SK-N-DZ (cell line): ENCODE measurements at regions not wholly inside any gene's neighbourhood (a gene's known extent, or its start where the extent isn't known, plus 50 kb on each side); places are given as distances from the start of the nearest gene placed in this dataset.

Experiments
- DNase-seq: peaks from one replicate; pipeline ENCODE4 v3.0.0-alpha.2; 2015; ENCODE audit warnings: low spot score

DNA sequence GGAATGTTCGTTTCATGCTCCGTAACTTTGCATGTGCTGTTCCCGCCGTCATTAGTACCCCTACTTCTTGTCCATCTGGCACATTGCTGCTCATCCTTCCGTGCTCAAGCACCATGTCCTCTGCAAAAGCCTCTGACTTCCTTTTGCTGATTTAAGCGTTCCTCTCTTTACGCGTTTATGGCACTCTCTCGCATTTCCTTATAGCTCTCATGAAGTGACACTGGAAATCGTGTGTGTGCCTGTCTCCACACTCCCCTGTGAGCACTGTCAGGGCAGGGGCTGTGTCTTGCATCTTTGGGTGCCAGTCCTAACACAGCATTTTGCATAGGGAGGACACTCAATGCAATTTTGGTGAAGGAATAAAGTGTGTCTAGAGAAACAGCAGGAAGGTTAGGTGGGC, 210.6 kb upstream of the FAT1 start:
- DNase-seq, result no peak

DNA sequence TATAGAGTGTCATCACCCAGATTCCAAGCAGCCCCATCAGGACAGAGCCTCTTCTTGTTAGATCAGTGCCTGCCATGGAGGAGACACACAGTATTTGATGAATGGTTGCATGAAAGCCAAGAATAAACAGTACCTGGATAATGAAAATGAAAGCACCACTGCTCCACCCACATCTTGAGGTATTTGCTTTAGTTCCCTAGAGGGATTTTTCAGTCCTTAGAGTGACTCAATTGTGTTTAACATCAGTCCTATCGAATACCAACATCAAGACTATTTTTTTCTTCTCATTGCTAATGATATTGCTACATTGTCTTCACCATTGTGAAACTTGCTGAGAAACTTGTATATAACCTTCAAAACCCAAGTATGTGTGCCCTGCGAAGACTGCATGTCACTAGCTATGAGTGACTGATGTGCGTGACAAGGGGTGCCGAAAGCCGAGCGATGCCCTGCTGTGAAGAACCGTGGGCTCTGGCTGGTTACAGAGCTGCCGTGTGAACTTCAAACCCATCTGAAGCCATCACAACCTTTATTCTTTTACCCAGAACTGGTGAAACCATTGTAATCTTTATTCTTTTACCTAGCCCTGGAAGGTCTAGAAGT, 211.3 kb upstream of the FAT1 start:
- no peak for DNase-seq

- no peak for DNase-seq
These were observed 212.2 kb upstream of the FAT1 start for GRCh38 chr4:186935901-186936300.

DNA sequence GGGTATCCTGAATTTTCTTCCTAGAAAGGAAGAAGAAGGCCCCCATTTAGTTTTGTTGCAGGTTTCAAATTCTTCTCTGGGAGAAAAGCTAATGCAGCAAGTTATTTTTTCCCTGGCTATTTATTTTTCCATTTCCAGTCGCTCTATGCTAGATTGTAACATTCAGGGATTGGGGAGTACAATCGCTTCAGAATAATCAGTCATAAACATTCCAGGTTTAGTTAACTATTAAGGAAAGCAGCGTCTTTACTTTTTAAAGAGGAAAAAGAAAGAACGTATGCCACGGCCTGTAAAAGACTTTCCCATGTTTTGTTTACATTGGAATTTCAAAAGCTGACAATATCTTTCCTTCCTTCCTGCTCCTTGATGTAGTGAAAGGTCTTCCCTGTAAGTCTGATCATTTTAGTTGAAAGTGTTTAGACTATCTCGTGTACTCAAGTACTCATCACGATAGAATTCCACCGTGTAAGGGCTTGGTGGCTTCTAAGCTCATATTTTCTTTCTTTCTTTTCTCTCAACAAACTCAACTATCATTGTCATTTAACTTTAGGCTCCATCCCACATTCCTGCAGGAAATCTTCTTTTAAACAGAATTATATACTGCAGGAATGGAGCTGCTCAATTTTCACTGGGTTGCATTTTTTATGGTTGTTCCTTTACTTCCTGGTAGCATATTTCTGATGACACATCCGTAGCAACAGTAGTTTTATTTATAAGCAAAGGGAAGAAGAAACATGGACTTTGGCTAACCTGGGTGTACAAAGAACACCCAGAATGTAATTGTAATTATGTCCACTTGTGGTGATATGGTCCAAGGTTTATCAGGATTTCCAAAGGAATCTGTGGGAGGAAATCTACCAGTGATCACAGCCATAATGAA, 213.1 kb upstream of the FAT1 start:
- no peak for DNase-seq

GRCh38 chr4:186939226-186939625, 215.6 kb upstream of the FAT1 start:
- DNase-seq, result no peak

GRCh38 chr4:186939766-186940165, 216.1 kb upstream of the FAT1 start:
- no peak for DNase-seq

GRCh38 chr4:186940476-186940875, 216.8 kb upstream of the FAT1 start:
- no peak for DNase-seq

DNA sequence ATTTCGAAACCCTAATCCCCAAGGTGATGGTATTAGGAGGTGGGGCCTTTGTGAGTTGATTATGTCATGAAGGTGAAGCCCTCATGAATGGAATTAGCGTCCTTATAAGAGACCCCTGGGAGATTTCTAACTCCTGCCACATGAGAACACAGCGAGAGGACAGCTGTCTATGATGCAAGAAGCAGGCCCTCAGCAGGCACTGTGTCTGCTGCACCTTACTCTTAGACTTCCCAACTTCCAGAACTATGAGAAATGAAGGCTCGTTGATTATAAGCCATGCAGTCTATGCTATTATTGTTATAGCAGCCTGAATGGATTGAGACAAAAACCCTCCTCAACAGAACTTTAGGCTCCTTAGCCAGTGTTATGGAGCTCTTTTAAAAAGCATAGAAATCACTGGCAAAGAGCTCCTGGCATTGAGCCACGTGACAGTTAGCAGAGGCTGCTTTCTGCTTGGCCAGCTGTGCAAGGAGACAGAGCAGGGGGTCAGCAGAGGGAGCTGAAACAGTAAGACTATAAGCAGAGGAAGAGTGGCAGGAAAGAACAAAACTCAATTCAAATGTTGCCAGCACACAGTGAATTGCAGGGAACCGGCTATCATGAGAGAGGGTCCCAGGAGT, 219.2 kb upstream of the FAT1 start:
- DNase-seq, result no peak

- no peak for DNase-seq
These were observed 219.8 kb upstream of the FAT1 start for GRCh38 chr4:186943411-186943810.

DNA sequence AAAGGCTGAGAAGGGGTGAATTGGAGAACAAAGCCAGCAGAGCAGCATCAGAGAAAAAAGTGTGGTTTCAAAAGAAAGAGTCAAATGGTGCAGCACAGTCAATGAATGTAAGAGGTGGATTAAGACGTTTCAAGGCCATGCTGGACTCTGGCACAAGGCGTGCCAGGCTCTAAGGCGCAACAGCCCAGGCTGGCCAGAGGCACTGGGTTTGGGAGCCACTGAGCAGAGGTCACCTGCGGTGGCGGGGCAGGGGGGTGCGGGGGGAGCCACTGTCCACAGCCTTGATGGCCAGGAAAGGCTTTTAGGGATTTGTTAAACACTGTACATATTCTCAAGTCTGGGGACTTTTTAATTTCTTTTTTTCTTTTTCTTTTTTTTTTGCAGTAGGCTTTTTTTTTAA, 222.5 kb upstream of the FAT1 start:
- no peak for DNase-seq

GRCh38 chr4:186946682-186947294, 223.1 kb upstream of the FAT1 start:
- DNase-seq, result peak; percentile 29

- DNase-seq, result peak; percentile 13
These were observed 224.9 kb upstream of the FAT1 start for GRCh38 chr4:186948361-186949242.

DNA sequence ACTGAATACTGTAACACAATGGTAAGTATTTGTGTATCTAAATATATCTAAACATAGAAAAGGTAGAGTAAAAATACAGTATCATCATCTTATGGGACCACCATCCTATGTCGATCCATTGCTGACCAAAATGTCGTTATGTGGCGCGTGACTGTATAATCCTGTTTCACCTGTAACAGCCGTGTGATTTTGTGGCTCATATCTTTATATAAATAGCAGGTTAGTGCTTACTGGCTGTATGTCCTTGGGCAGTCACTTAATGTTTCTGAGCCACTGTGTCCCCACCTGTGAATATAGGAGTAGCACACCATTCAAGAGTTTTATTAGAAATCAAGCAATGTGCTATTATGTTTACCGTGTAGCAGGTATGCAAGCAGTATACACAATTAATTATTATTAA, 226.2 kb upstream of the FAT1 start:
- no peak for DNase-seq

DNA sequence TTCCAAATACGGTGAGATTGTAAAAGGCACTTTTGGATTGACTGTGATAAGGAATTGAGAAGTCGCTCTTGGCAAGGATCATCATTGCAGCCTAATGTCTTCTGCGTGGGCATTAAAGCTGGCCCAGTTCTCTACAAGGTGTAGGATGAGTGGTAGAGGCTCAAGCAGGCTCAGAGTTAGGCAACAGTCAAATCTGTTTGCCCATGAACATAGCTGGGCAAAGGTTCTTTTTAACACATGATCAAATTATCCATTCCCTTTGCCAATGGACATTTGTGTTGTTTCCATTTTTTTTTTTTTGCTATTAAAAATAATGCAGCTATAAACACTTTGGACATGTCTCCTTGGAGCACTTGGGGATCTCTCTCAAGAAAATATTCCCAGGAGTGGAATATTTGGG, 229.1 kb upstream of the FAT1 start:
- DNase-seq, result no peak

DNA sequence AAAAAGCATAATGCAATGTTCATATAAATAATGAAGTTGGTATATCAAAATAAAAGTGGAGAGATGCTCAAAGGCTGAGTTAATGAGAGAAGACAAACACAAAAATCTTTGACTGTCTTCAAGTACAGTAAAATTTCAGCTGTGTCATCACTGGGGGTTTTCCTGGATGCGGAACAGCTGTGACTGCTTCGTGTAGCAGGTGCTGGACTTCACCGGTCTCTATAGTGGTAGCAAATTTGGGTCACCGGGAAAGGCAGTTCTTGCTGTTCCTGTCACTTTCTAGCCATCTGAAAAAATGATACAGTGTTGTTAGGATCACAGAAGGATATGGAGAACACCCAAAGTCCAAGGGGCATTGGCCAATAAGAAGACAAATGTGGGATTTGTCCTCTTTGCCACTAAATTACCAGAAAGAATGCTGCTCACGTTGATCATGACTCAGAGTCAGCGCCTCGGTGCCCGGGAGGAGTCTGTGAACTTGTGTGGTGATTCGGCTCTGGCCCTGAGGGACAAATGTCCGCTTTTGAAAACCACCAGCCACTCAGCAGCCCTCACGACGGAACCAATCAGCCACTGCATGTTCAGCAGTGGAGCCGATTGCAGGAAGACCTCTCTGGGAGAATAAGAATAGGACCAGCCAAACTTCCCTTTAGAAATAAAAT, 230.1 kb upstream of the FAT1 start:
- no peak for DNase-seq

DNA sequence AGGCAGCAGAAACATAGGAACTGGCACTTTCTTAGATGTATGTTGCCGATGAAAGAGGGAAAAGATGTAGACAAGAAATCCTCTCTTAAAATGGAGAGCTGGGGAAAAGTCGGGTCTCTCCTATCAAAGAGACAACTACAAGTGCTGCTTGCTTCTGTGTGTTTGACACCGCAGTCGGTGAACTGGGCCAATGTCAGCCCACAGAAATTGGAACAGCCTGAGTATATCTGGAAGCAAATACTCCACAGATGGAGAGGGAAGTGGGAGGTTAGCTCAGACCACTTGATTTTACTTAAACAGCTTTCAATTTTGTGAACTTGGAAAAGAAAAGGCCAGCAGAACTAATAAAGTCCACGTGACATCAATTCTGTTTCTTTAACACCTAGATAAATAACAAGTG, 230.9 kb upstream of the FAT1 start:
- no peak for DNase-seq

DNA sequence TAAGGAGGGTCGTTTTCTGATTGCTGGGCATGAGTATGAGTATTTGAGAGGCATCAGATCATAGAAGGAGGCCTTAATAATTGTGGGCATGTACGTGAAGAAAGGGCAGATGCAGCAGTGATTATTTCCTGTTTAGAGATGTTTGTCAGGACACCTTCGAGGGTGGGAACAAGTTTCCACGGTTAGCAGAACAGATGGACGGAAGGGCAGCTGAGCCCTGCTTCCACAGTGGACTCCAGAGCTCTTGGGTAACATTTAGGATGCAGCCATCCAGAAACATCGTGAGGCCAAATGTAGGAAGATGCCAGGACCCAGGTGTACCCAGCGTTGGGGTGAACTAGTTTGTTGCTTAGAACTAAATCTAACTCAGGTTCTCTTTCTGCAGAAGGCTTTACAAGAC, 231.3 kb upstream of the FAT1 start:
- no peak for DNase-seq

- DNase-seq, result no peak
These were observed 234.4 kb upstream of the FAT1 start for GRCh38 chr4:186957952-186958555.

GRCh38 chr4:186958726-186959350, 235.2 kb upstream of the FAT1 start:
- DNase-seq, result no peak
